Erythroblast (primary cell): ENCODE measurements at regions not wholly inside any gene's neighbourhood (a gene's known extent, or its start where the extent isn't known, plus 50 kb on each side); places are given as distances from the start of the nearest gene placed in this dataset.

ENCODE experiments used
- GATA1 ChIP-seq: IDR thresholded peaks from 2 replicates; pipeline ENCODE4 v1.6.1; 2011; ENCODE audit warnings: low read depth, mild to moderate bottlenecking, control low read depth, low read length, moderate library complexity
- POLR2A ChIP-seq: IDR thresholded peaks from 2 replicates; pipeline ENCODE4 v1.6.1; 2011; ENCODE audit warnings: mild to moderate bottlenecking, low read length

GRCh38 chr1:194339471-194339870, 1153.1 kb upstream of the B3GALT2 start:
- no peak for TF ChIP-seq POLR2A
- TF ChIP-seq GATA1, result no peak
